SK-N-SH treated with all-trans-retinoic acid at 6 μM for 48 hours (cell line): ENCODE measurements at regions not wholly inside any gene's neighbourhood (a gene's known extent, or its start where the extent isn't known, plus 50 kb on each side); places are given as distances from the start of the nearest gene placed in this dataset.

Experiments
- ATAC-seq: fragments of 200-7000 bp; cut with Tn5 transposase; 3 replicates; pipeline ENCODE4 v1.9.1; 2020; ENCODE audit warnings: mild to moderate bottlenecking, moderate library complexity
- BACH2 ChIP-seq: fragments of 250-450 bp; sonication (Bioruptor Pico); IDR thresholded peaks from 2 replicates; pipeline ENCODE4 v1.9.0; 2021; ENCODE audit warnings: mild to moderate bottlenecking, borderline replicate concordance
- CREB5 ChIP-seq: fragments of 250-450 bp; sonication (Bioruptor Pico); IDR thresholded peaks from 2 replicates; pipeline ENCODE4 v1.5.1; 2020; ENCODE audit warnings: low read depth, mild to moderate bottlenecking, moderate library complexity
- CSDC2 ChIP-seq: fragments of 250-450 bp; sonication (Bioruptor Pico); IDR thresholded peaks from 2 replicates; pipeline ENCODE4 v1.5.0; 2020; ENCODE audit warnings: mild to moderate bottlenecking, moderate library complexity
- ESRRG ChIP-seq: fragments of 250-450 bp; sonication (Bioruptor Pico); IDR thresholded peaks from 2 replicates; pipeline ENCODE4 v1.6.1; 2021; ENCODE audit warnings: mild to moderate bottlenecking
- GLIS3 ChIP-seq: fragments of 250-450 bp; sonication (Bioruptor Pico); IDR thresholded peaks from 2 replicates; pipeline ENCODE4 v1.5.0; 2020; ENCODE audit warnings: mild to moderate bottlenecking, moderate library complexity
- ISL1 ChIP-seq: fragments of 250-450 bp; sonication (Bioruptor Pico); IDR thresholded peaks from 2 replicates; pipeline ENCODE4 v2.1.2; 2022; ENCODE audit warnings: mild to moderate bottlenecking, moderate library complexity
- OSR1 ChIP-seq: fragments of 250-450 bp; sonication (Bioruptor Pico); IDR thresholded peaks from 2 replicates; pipeline ENCODE4 v1.8.0; 2022; ENCODE audit warnings: moderate library complexity, mild to moderate bottlenecking, inconsistent platforms
- PPARA ChIP-seq: fragments of 250-450 bp; sonication (Bioruptor Pico); IDR thresholded peaks from 2 replicates; pipeline ENCODE4 v1.5.0; 2020; ENCODE audit warnings: mild to moderate bottlenecking, borderline replicate concordance
- RARB ChIP-seq: fragments of 250-450 bp; sonication (Bioruptor Pico); IDR thresholded peaks from 2 replicates; pipeline ENCODE4 v1.8.0; 2021; ENCODE audit warnings: mild to moderate bottlenecking, moderate library complexity
- SNAI2 ChIP-seq: fragments of 250-450 bp; sonication (Bioruptor Pico); IDR thresholded peaks from 2 replicates; pipeline ENCODE4 v1.5.0; 2020; ENCODE audit warnings: mild to moderate bottlenecking, moderate library complexity
- TCF4 ChIP-seq: fragments of 250-450 bp; sonication (Bioruptor Pico); IDR thresholded peaks from 2 replicates; pipeline ENCODE4 v1.8.0; 2021; ENCODE audit warnings: mild to moderate bottlenecking, moderate library complexity, borderline replicate concordance
- TOX ChIP-seq: fragments of 250-450 bp; sonication (Bioruptor Pico); IDR thresholded peaks from 2 replicates; pipeline ENCODE4 v1.8.0; 2021; ENCODE audit warnings: mild to moderate bottlenecking, moderate library complexity, borderline replicate concordance
- TSHZ2 ChIP-seq: fragments of 250-450 bp; sonication (Bioruptor Pico); IDR thresholded peaks from 2 replicates; pipeline ENCODE4 v1.5.0; 2020; ENCODE audit warnings: mild to moderate bottlenecking, moderate library complexity
- ZFP3 ChIP-seq: fragments of 250-450 bp; sonication (Bioruptor Pico); IDR thresholded peaks from 2 replicates; pipeline ENCODE4 v1.5.0; 2020; ENCODE audit warnings: mild to moderate bottlenecking, moderate library complexity
- ZNF565 ChIP-seq: fragments of 450-650 bp; formaldehyde crosslinking; conservative IDR thresholded peaks from 2 replicates; pipeline ENCODE4 v1.5.0; 2020; ENCODE audit warnings: low read depth, mild to moderate bottlenecking, moderate library complexity
- ZNF70 ChIP-seq: fragments of 450-650 bp; formaldehyde crosslinking; IDR thresholded peaks from 2 replicates; pipeline ENCODE4 v1.5.0; 2020; ENCODE audit warnings: mild to moderate bottlenecking, moderate library complexity
- ZNF8 ChIP-seq: fragments of 450-650 bp; formaldehyde crosslinking; IDR thresholded peaks from 2 replicates; pipeline ENCODE4 v1.5.0; 2020; ENCODE audit warnings: mild to moderate bottlenecking, moderate library complexity
- TF ChIP-seq, protein P1 (sequence below): fragments of 250-450 bp; sonication (Bioruptor Pico); IDR thresholded peaks from 2 replicates; pipeline ENCODE4 v1.5.1; 2021; ENCODE audit warnings: mild to moderate bottlenecking, moderate library complexity
- TF ChIP-seq, protein P2 (sequence below): fragments of 250-450 bp; sonication (Bioruptor Pico); IDR thresholded peaks from 2 replicates; pipeline ENCODE4 v1.8.0; 2021; ENCODE audit warnings: low read depth, mild to moderate bottlenecking, moderate library complexity, borderline replicate concordance
- TF ChIP-seq, protein P3 (sequence below): fragments of 250-450 bp; sonication (Bioruptor Pico); IDR thresholded peaks from 2 replicates; pipeline ENCODE4 v1.8.0; 2020; ENCODE audit warnings: mild to moderate bottlenecking, moderate library complexity, borderline replicate concordance

DNA sequence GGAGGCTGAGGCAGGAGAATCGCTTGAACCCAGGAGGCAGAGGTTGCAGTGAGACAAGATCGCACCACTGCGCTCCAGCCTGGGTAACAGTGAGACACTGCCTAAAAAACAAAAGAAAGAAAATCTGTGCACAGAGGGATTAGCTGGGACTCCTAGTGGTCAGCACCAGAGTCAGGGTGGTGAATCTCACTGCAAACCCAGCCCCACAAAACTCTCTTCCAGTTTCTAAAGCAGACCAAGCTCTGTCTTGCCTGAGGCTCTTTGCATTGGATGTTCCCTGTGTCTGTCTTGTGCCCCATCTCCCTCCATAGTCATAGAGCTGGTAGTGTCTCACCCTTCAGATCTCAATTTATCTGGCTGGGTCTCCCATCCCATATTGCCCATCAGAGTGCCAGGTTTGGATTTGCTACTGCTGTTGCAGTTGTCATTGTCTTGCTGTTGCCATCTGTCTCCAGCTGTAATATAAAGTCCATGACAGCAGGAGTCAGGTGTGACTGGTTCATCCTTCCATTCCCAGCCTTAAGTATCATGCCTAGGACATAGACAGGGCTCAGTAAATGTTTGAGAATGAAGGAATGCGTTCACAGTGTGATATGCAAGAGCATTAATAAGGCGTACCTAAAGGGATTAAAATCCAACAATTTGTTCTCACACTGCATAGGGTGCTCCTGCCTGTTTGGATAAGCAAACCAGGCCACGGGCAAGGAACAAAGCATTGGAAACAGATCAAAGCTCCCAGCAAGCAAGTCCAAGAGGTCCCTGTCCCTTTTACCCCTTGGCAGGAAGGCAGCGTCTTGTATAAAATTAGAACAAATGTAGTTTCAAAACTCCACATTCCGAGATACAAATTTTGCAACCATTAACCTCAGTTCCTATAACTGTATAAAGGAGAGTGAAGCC lies 614.6 kb upstream of the CDH5 start (continued):
- TF ChIP-seq, protein P1, sequence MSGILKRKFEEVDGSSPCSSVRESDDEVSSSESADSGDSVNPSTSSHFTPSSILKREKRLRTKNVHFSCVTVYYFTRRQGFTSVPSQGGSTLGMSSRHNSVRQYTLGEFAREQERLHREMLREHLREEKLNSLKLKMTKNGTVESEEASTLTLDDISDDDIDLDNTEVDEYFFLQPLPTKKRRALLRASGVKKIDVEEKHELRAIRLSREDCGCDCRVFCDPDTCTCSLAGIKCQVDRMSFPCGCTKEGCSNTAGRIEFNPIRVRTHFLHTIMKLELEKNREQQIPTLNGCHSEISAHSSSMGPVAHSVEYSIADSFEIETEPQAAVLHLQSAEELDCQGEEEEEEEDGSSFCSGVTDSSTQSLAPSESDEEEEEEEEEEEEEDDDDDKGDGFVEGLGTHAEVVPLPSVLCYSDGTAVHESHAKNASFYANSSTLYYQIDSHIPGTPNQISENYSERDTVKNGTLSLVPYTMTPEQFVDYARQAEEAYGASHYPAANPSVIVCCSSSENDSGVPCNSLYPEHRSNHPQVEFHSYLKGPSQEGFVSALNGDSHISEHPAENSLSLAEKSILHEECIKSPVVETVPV (CRISPR knock-in tag) = no peak
- no peak for TF ChIP-seq BACH2 (CRISPR knock-in tag)
- TF ChIP-seq ZNF70 = no peak
- TF ChIP-seq TCF4 = no peak
- TF ChIP-seq ESRRG (CRISPR knock-in tag) = no peak
- no peak for TF ChIP-seq SNAI2 (CRISPR knock-in tag)
- no peak for TF ChIP-seq GLIS3 (CRISPR knock-in tag)
- TF ChIP-seq ZFP3 = no peak
- no peak for TF ChIP-seq ZNF565 (CRISPR knock-in tag)

DNA sequence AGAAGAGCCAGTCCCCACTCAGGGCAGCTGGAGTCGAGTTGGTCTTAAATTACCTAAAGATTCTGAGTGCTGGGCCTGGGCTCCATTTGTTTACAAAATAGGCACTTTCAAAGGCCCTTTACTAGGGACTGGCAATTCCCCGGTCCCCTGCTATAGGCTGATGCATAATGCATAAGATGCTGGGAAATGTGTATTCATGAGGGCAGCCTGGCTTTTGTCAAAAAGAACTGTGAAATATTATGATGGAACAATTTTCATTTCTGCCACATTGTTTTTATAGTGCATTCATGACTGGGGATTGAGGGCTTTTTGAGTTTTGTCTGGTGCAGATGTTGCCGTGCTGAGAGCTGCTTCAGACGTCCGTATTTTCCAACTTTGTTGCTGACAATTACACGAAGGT lies 617.0 kb upstream of the CDH5 start:
- no peak for ATAC-seq
- no peak for TF ChIP-seq GLIS3 (CRISPR knock-in tag)
- TF ChIP-seq ZFP3 = no peak
- TF ChIP-seq, all 23 proteins: peak for 0

DNA sequence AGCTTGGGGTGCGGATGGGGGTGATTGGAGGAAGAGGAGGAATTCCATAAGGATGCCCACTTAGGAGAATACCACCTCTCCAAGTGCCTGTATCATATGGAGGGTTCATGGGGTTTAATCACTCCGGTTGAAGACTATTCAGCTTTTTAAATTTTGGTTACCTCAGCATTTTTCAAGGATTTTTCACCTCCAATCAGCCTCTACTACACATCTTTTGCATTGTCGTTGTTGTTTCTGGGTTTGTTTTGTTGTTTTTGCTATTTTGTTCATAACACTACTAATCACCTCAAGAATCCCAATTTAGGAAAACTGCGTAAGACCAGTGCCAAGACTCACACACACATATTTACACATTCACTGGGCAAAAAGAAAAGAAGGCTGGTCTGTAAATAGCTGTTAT lies 619.5 kb upstream of the CDH5 start:
- TF ChIP-seq TCF4 (no peak), SNAI2 (CRISPR knock-in tag) (no peak), ZNF8 (CRISPR knock-in tag) (no peak), ZFP3 (no peak), ESRRG (CRISPR knock-in tag) (no peak), TSHZ2 (CRISPR knock-in tag) (no peak), GLIS3 (CRISPR knock-in tag) (no peak), PPARA (no peak), RARB (CRISPR knock-in tag) (no peak), ZNF70 (no peak), OSR1 (CRISPR knock-in tag) (no peak), CSDC2 (CRISPR knock-in tag) (no peak), BACH2 (CRISPR knock-in tag) (no peak), ISL1 (CRISPR knock-in tag) (no peak), CREB5 (CRISPR knock-in tag) (no peak), ZNF565 (CRISPR knock-in tag) (no peak), TOX (no peak)
- TF ChIP-seq, protein P1 (CRISPR knock-in tag) = no peak
- TF ChIP-seq, protein P2, sequence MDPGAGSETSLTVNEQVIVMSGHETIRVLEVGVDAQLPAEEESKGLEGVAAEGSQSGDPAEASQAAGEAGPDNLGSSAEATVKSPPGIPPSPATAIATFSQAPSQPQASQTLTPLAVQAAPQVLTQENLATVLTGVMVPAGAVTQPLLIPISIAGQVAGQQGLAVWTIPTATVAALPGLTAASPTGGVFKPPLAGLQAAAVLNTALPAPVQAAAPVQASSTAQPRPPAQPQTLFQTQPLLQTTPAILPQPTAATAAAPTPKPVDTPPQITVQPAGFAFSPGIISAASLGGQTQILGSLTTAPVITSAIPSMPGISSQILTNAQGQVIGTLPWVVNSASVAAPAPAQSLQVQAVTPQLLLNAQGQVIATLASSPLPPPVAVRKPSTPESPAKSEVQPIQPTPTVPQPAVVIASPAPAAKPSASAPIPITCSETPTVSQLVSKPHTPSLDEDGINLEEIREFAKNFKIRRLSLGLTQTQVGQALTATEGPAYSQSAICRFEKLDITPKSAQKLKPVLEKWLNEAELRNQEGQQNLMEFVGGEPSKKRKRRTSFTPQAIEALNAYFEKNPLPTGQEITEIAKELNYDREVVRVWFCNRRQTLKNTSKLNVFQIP (CRISPR knock-in tag) = no peak
- TF ChIP-seq, protein P3, sequence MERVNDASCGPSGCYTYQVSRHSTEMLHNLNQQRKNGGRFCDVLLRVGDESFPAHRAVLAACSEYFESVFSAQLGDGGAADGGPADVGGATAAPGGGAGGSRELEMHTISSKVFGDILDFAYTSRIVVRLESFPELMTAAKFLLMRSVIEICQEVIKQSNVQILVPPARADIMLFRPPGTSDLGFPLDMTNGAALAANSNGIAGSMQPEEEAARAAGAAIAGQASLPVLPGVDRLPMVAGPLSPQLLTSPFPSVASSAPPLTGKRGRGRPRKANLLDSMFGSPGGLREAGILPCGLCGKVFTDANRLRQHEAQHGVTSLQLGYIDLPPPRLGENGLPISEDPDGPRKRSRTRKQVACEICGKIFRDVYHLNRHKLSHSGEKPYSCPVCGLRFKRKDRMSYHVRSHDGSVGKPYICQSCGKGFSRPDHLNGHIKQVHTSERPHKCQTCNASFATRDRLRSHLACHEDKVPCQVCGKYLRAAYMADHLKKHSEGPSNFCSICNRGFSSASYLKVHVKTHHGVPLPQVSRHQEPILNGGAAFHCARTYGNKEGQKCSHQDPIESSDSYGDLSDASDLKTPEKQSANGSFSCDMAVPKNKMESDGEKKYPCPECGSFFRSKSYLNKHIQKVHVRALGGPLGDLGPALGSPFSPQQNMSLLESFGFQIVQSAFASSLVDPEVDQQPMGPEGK (CRISPR knock-in tag) = no peak
- ATAC-seq = no peak
